Osteoblast (primary cell): ENCODE measurements at regions not wholly inside any gene's neighbourhood (a gene's known extent, or its start where the extent isn't known, plus 50 kb on each side); places are given as distances from the start of the nearest gene placed in this dataset.

ENCODE experiments used
- DNase-seq: peaks from one replicate; pipeline ENCODE4 v3.0.0; 2011; ENCODE audit warnings: low spot score, mixed read lengths; ENCODE audit not compliant: insufficient read length; ENCODE audit errors: missing footprints
- H2AFZ ChIP-seq: 2 replicates; pipeline ENCODE4 v1.6.0; 2011; ENCODE audit warnings: mild to moderate bottlenecking, low read length
- H3K27ac ChIP-seq: 2 replicates; pipeline ENCODE4 v1.5.1; 2011; ENCODE audit warnings: mild to moderate bottlenecking, low read depth, low read length, moderate library complexity
- H3K27me3 ChIP-seq: 2 replicates; pipeline ENCODE4 v1.6.0; 2012; ENCODE audit warnings: mild to moderate bottlenecking, control low read depth, inconsistent platforms, low read length, moderate library complexity; ENCODE audit not compliant: insufficient read depth
- H3K36me3 ChIP-seq: 2 replicates; pipeline ENCODE4 v1.5.1; 2011; ENCODE audit warnings: mild to moderate bottlenecking, low read length, control low read depth, moderate library complexity; ENCODE audit not compliant: insufficient read depth
- H3K4me1 ChIP-seq: 2 replicates; pipeline ENCODE4 v1.5.1; 2011; ENCODE audit warnings: mild to moderate bottlenecking, low read length, control low read depth, moderate library complexity; ENCODE audit not compliant: insufficient read depth
- H3K4me2 ChIP-seq: 2 replicates; pipeline ENCODE4 v1.6.0; 2011; ENCODE audit warnings: mild to moderate bottlenecking, low read length; ENCODE audit not compliant: insufficient read depth
- H3K4me3 ChIP-seq: fragments of 200-600 bp; sonication (generic); 3 replicates; pipeline ENCODE4 v1.5.1; 2012; ENCODE audit warnings: mild to moderate bottlenecking, low read length, inconsistent platforms; ENCODE audit not compliant: insufficient read depth
- H3K79me2 ChIP-seq: 2 replicates; pipeline ENCODE4 v1.6.0; 2012; ENCODE audit warnings: mild to moderate bottlenecking, low read length, control low read depth, inconsistent platforms; ENCODE audit not compliant: insufficient read depth
- H3K9me3 ChIP-seq: 2 replicates; pipeline ENCODE4 v1.5.1; 2011; ENCODE audit warnings: low read depth, low read length, control low read depth
- H4K20me1 ChIP-seq: 2 replicates; pipeline ENCODE4 v1.6.0; 2012; ENCODE audit warnings: mild to moderate bottlenecking, low read length, control low read depth; ENCODE audit not compliant: insufficient read depth
- CTCF ChIP-seq: IDR thresholded peaks from 2 replicates; pipeline ENCODE4 v1.5.1; 2011; ENCODE audit warnings: mild to moderate bottlenecking, low read depth, low read length, moderate library complexity; ENCODE audit errors: extremely low read depth

GRCh38 chr5:17727098-17727497 is 92.8 kb downstream of the TAF11L14 start:
- no peaks in the 10 kb centered on the region for H3K9me3 ChIP-seq
- no peaks in the 10 kb centered on the region for H3K27me3 ChIP-seq
- TF ChIP-seq CTCF, result no peak
- no peaks in the 10 kb centered on the region for H3K36me3 ChIP-seq
- no peak overlapping the region for H2AFZ ChIP-seq
- no peak overlapping the region for H3K27ac ChIP-seq
- no peaks in the 10 kb centered on the region for H3K4me1 ChIP-seq
- no peaks in the 10 kb centered on the region for H3K79me2 ChIP-seq
- H3K4me2 ChIP-seq, result no peak overlapping the region
- no peak overlapping the region for H3K4me3 ChIP-seq
- no peaks in the 10 kb centered on the region for H4K20me1 ChIP-seq
- no peak for DNase-seq

- H3K4me1 ChIP-seq, result no peaks in the 10 kb centered on the region
- no peaks in the 10 kb centered on the region for H3K79me2 ChIP-seq
- no peak overlapping the region for H3K27ac ChIP-seq
- no peak overlapping the region for H3K4me2 ChIP-seq
- no peaks in the 10 kb centered on the region for H3K36me3 ChIP-seq
- TF ChIP-seq CTCF, result no peak
- no peak overlapping the region for H3K4me3 ChIP-seq
- no peak overlapping the region for H2AFZ ChIP-seq
- H3K27me3 ChIP-seq, result no peaks in the 10 kb centered on the region
- no peak for DNase-seq
- H3K9me3 ChIP-seq, result no peaks in the 10 kb centered on the region
- H4K20me1 ChIP-seq, result no peaks in the 10 kb centered on the region
Observed at GRCh38 chr5:17730421-17730820, 96.2 kb downstream of the TAF11L14 start.

GRCh38 chr5:17732351-17732923 is 98.2 kb downstream of the TAF11L14 start:
- H4K20me1 ChIP-seq, result no peaks in the 10 kb centered on the region
- no peak overlapping the region for H2AFZ ChIP-seq
- TF ChIP-seq CTCF, result no peak
- no peaks in the 10 kb centered on the region for H3K4me1 ChIP-seq
- H3K4me3 ChIP-seq, result no peak overlapping the region
- H3K36me3 ChIP-seq, result no peaks in the 10 kb centered on the region
- no peak overlapping the region for H3K4me2 ChIP-seq
- no peaks in the 10 kb centered on the region for H3K27me3 ChIP-seq
- no peak for DNase-seq
- H3K27ac ChIP-seq, result no peak overlapping the region
- H3K9me3 ChIP-seq, result no peaks in the 10 kb centered on the region
- no peaks in the 10 kb centered on the region for H3K79me2 ChIP-seq

- Histone ChIP-seq H3K4me2 (no peak overlapping the region), H3K9me3 (no peaks in the 10 kb centered on the region), H3K79me2 (no peaks in the 10 kb centered on the region), H3K27me3 (no peaks in the 10 kb centered on the region), H3K4me1 (no peaks in the 10 kb centered on the region), H3K4me3 (no peak overlapping the region), H3K36me3 (no peaks in the 10 kb centered on the region), H4K20me1 (no peaks in the 10 kb centered on the region), H2AFZ (no peak overlapping the region), H3K27ac (no peak overlapping the region)
- no peak for DNase-seq
- no peak for TF ChIP-seq CTCF
Observed at GRCh38 chr5:17734011-17734410, 99.8 kb downstream of the TAF11L14 start.
